IMR-90 (cell line): ENCODE measurements at regions not wholly inside any gene's neighbourhood (a gene's known extent, or its start where the extent isn't known, plus 50 kb on each side); places are given as distances from the start of the nearest gene placed in this dataset.
"Not testable (repeated sequence)": the region's sequence is repeated elsewhere in the genome, so short reads cannot be mapped to it uniquely, and the experiment has no call there.

Experiments used
- ATAC-seq: fragments of 200-7000 bp; cut with Tn5 transposase; 2 replicates; pipeline ENCODE4 v1.9.1; 2020; ENCODE audit warnings: low read depth, mild to moderate bottlenecking, moderate library complexity
- BruUV-seq: library from RNA; stranded (reverse); fragments of 400-500 nt; replicated peaks from 2 replicates; lab custom pipeline; 2021; lab: Mats Ljungman, UMichigan
- CTCF ChIA-PET: fragments of 300-600 bp; formaldehyde crosslinking; extraction: SDS; loops from one replicate; lab custom pipeline; 2021; ENCODE audit warnings: antibody characterized with exemption; lab: Yijun Ruan, JAX
- POLR2A ChIA-PET: fragments of 300-600 bp; sonication (Branson Sonifier 250); formaldehyde crosslinking; loops from one replicate; lab custom pipeline; 2022; ENCODE audit warnings: antibody characterized with exemption; ENCODE audit not compliant: unreplicated experiment; lab: Charles Lee
- DNase-seq: peaks from one replicate; pipeline ENCODE4 v3.0.0; 2013
- H2AFZ ChIP-seq: replicated peaks from 2 replicates; pipeline ENCODE3; 2013; ENCODE audit warnings: low read length, mild to moderate bottlenecking; ENCODE audit not compliant: poor library complexity
- H2AK5ac ChIP-seq: 2 replicates; pipeline ENCODE4 v1.6.1; 2013; ENCODE audit warnings: low read depth, low read length, inconsistent platforms
- H2AK9ac ChIP-seq: replicated peaks from 2 replicates; pipeline ENCODE3; 2013; ENCODE audit warnings: mild to moderate bottlenecking, low read depth, low read length, moderate library complexity; ENCODE audit not compliant: poor library complexity
- H2BK120ac ChIP-seq: 2 replicates; pipeline ENCODE4 v1.6.1; 2013; ENCODE audit warnings: low read depth, low read length, inconsistent platforms
- H2BK15ac ChIP-seq: 3 replicates; pipeline ENCODE4 v1.6.1; 2013; ENCODE audit warnings: low read depth, low read length, inconsistent platforms
- H2BK20ac ChIP-seq: 2 replicates; pipeline ENCODE4 v1.6.1; 2013; ENCODE audit warnings: low read depth, mild to moderate bottlenecking, inconsistent platforms, low read length, moderate library complexity
- H2BK5ac ChIP-seq: 2 replicates; pipeline ENCODE4 v1.6.1; 2013; ENCODE audit warnings: mild to moderate bottlenecking, low read depth, low read length, inconsistent platforms; ENCODE audit not compliant: poor library complexity, severe bottlenecking
- H3K14ac ChIP-seq: replicated peaks from 2 replicates; pipeline ENCODE4 v1.6.1; 2013; ENCODE audit warnings: low read depth, low read length, inconsistent platforms
- H3K18ac ChIP-seq: 2 replicates; pipeline ENCODE4 v1.6.1; 2013; ENCODE audit warnings: low read depth, low read length, control low read depth
- H3K23ac ChIP-seq: 2 replicates; pipeline ENCODE4 v1.6.1; 2013; ENCODE audit warnings: low read depth, low read length, inconsistent platforms
- H3K27ac ChIP-seq: 2 replicates; pipeline ENCODE4 v1.5.1; 2013; ENCODE audit warnings: mild to moderate bottlenecking, control low read depth, low read length; ENCODE audit not compliant: insufficient read depth
- H3K27me3 ChIP-seq: 2 replicates; pipeline ENCODE4 v1.6.1; 2013; ENCODE audit warnings: low read length; ENCODE audit not compliant: control insufficient read depth, insufficient read depth
- H3K36me3 ChIP-seq: 2 replicates; pipeline ENCODE4 v1.6.1; 2013; ENCODE audit warnings: low read length, mixed read lengths; ENCODE audit not compliant: control insufficient read depth, insufficient read depth
- H3K4ac ChIP-seq: 2 replicates; pipeline ENCODE4 v1.6.1; 2013; ENCODE audit warnings: low read depth, low read length, inconsistent platforms
- H3K4me1 ChIP-seq: 2 replicates; pipeline ENCODE4 v1.6.1; 2013; ENCODE audit warnings: low read length, mixed read lengths; ENCODE audit not compliant: control insufficient read depth, insufficient read depth
- H3K4me2 ChIP-seq: 2 replicates; pipeline ENCODE4 v1.6.1; 2013; ENCODE audit warnings: low read depth, mild to moderate bottlenecking, control low read depth, low read length, moderate library complexity
- H3K4me3 ChIP-seq: 2 replicates; pipeline ENCODE4 v1.5.1; 2013; ENCODE audit warnings: low read depth, mild to moderate bottlenecking, control low read depth, low read length, moderate library complexity; ENCODE audit not compliant: insufficient read depth
- H3K56ac ChIP-seq: 2 replicates; pipeline ENCODE4 v1.6.1; 2013; ENCODE audit warnings: low read length, inconsistent platforms; ENCODE audit not compliant: insufficient read depth; ENCODE audit errors: extremely low read depth
- H3K79me1 ChIP-seq, 2 experiments: 2 replicates each; pipeline ENCODE4 v1.6.1; 2013; ENCODE audit warnings: low read length in 2 of 2, inconsistent platforms in 1 of 2, low read depth in 1 of 2
- H3K9ac ChIP-seq: 2 replicates; pipeline ENCODE4 v1.6.1; 2013; ENCODE audit warnings: low read depth, low read length, control low read depth
- H3K9me1 ChIP-seq: 2 replicates; pipeline ENCODE4 v1.6.1; 2013; ENCODE audit warnings: low read length, inconsistent platforms; ENCODE audit not compliant: insufficient read depth
- H3K9me3 ChIP-seq: 2 replicates; pipeline ENCODE4 v1.6.1; 2013; ENCODE audit warnings: low read length; ENCODE audit not compliant: control insufficient read depth, insufficient read depth
- H4K20me1 ChIP-seq: 2 replicates; pipeline ENCODE4 v1.6.1; 2013; ENCODE audit warnings: low read length, inconsistent platforms; ENCODE audit not compliant: insufficient read depth
- H4K5ac ChIP-seq: 2 replicates; pipeline ENCODE4 v1.6.1; 2013; ENCODE audit warnings: mild to moderate bottlenecking, low read depth, low read length, control low read depth
- H4K8ac ChIP-seq, 2 experiments: 2 replicates each; pipeline ENCODE4 v1.6.1; 2013; ENCODE audit warnings: low read depth in 2 of 2, low read length in 2 of 2, control low read depth in 1 of 2, inconsistent platforms in 1 of 2
- H4K91ac ChIP-seq: 2 replicates; pipeline ENCODE4 v1.6.1; 2013; ENCODE audit warnings: low read depth, low read length, inconsistent platforms; ENCODE audit not compliant: insufficient read depth
- WGBS, 2 experiments: methylation state at CpG; one replicate each; pipeline versions ENCODE4 v1.1.5 to v1.1.7; 2013; ENCODE audit warnings: missing lambda C conversion rate in 2 of 2; ENCODE audit not compliant: insufficient read length in 1 of 2; ENCODE audit errors: extremely low coverage in 2 of 2; 5-methylcytosine and 5-hydroxymethylcytosine counted together
- dilution Hi-C: fragments of 300-500 bp; cut with HindIII; formaldehyde crosslinking; loops from one replicate; pipeline ENCODE4 v1.14.3; 2018; ENCODE audit warnings: low sequenced_read_pairs; ENCODE audit not compliant: unreplicated experiment
- in situ Hi-C: fragments of 300-500 bp; cut with MboI; formaldehyde crosslinking; loops from 3 replicates; pipeline ENCODE4 v1.14.3; 2019; ENCODE audit warnings: low sequenced_read_pairs, inconsistent platforms, mixed read lengths
- intact Hi-C: fragments of 100-400 bp; cut with micrococcal nuclease; formaldehyde crosslinking; loops from 2 replicates; pipeline ENCODE4 v1.10.0; 2022

DNA sequence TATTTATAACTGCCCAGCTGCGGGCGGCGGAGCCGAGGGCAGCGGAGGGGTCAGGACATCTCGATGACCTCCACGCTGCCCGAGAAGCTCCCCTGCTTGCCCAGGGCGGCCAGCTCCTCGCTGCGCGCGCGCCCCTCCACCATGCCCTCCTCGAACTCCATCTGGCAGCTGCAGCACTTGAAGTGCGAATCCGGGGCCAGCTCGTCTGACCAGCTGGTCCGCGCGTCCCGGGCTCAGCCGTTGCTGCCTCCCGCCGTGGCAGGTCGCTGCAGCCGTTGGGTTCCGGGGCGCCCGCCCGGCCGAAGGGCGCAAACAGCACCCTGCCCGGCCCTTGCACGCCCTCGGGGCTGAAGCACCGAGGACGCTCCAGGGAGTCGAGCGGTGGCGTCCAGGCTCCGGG, 136.9 kb upstream of the PTPN20 start:
- H3K14ac ChIP-seq, H2AK5ac ChIP-seq, POLR2A ChIA-PET, H2AFZ ChIP-seq, H2BK5ac ChIP-seq, intact Hi-C loops, H2BK15ac ChIP-seq, H3K4me2 ChIP-seq, H3K27me3 ChIP-seq, H2AK9ac ChIP-seq, H3K4me3 ChIP-seq, H3K36me3 ChIP-seq, DNase-seq, BruUV-seq, H3K9me3 ChIP-seq, CTCF ChIA-PET, H3K18ac ChIP-seq, H2BK120ac ChIP-seq, H4K8ac ChIP-seq, ATAC-seq, H3K9ac ChIP-seq, H3K23ac ChIP-seq, H3K4ac ChIP-seq, H3K56ac ChIP-seq, H4K5ac ChIP-seq, H2BK20ac ChIP-seq, H4K20me1 ChIP-seq, H3K79me1 ChIP-seq, H3K9me1 ChIP-seq, H4K91ac ChIP-seq, in situ Hi-C loops, dilution Hi-C loops, H3K4me1 ChIP-seq, H3K27ac ChIP-seq: not testable (repeated sequence)
- no CpG with 5 or more reads among the region's 42 CpGs for WGBS, 2 experiments

- dilution Hi-C loops = not testable (repeated sequence)
These were observed 136.1 kb upstream of the PTPN20 start for GRCh38 chr10:46774945-46775667.

More at GRCh38 chr10:46774945-46775667, 136.1 kb upstream of the PTPN20 start:
- H3K27ac ChIP-seq, H3K4me3 ChIP-seq, intact Hi-C loops, H3K23ac ChIP-seq, H3K9me3 ChIP-seq, ATAC-seq, H3K56ac ChIP-seq, in situ Hi-C loops, POLR2A ChIA-PET, H2BK5ac ChIP-seq, H3K4ac ChIP-seq, H3K18ac ChIP-seq, H4K20me1 ChIP-seq, H4K8ac ChIP-seq, H2BK20ac ChIP-seq, H3K4me1 ChIP-seq, H3K14ac ChIP-seq, H3K4me2 ChIP-seq, CTCF ChIA-PET, H3K27me3 ChIP-seq, H4K91ac ChIP-seq, H2BK15ac ChIP-seq, H2AFZ ChIP-seq, BruUV-seq, DNase-seq, H3K9ac ChIP-seq, H3K9me1 ChIP-seq, H3K79me1 ChIP-seq, H2BK120ac ChIP-seq, H4K5ac ChIP-seq, H2AK5ac ChIP-seq, H3K36me3 ChIP-seq, H2AK9ac ChIP-seq: not testable (repeated sequence)
- no CpG with 5 or more reads among the region's 44 CpGs for WGBS, 2 experiments
